GM12874 (cell line): ENCODE measurements at regions not wholly inside any gene's neighbourhood (a gene's known extent, or its start where the extent isn't known, plus 50 kb on each side); places are given as distances from the start of the nearest gene placed in this dataset.

ENCODE experiments used
- CTCF ChIP-seq: IDR thresholded peaks from 2 replicates; pipeline ENCODE4 v1.5.1; 2011; ENCODE audit warnings: low read depth, mild to moderate bottlenecking, control low read depth, low read length, moderate library complexity; ENCODE audit not compliant: insufficient read depth

GRCh38 chr2:4838626-4839025, 853.6 kb upstream of the SOX11 start:
- TF ChIP-seq CTCF = no peak

GRCh38 chr2:4840791-4841190, 851.4 kb upstream of the SOX11 start:
- no peak for TF ChIP-seq CTCF

- no peak for TF ChIP-seq CTCF
Observed at GRCh38 chr2:4844881-4845280, 847.3 kb upstream of the SOX11 start.

- no peak for TF ChIP-seq CTCF
Observed at GRCh38 chr2:4862031-4862430, 830.2 kb upstream of the SOX11 start.

GRCh38 chr2:4866198-4866597, 826.0 kb upstream of the SOX11 start:
- TF ChIP-seq CTCF = no peak

GRCh38 chr2:4868466-4868865, 823.7 kb upstream of the SOX11 start:
- TF ChIP-seq CTCF = no peak

GRCh38 chr2:4869154-4869553, 823.0 kb upstream of the SOX11 start:
- no peak for TF ChIP-seq CTCF

- no peak for TF ChIP-seq CTCF
Observed at GRCh38 chr2:4873364-4873763, 818.8 kb upstream of the SOX11 start.
